Coronary artery (tissue), 2 donors: ENCODE measurements at regions not wholly inside any gene's neighbourhood (a gene's known extent, or its start where the extent isn't known, plus 50 kb on each side); places are given as distances from the start of the nearest gene placed in this dataset.

Source experiments
- DNase-seq: peaks from one replicate; pipeline ENCODE4 v3.0.0-alpha.2; 2017; ENCODE audit warnings: low spot score
- H3K27ac ChIP-seq, 2 donors: fragments of 200-600 bp; sonication (generic); one replicate each; pipeline ENCODE4 v1.5.1; 2016 to 2019
- H3K4me3 ChIP-seq: fragments of 200-600 bp; sonication (generic); 2 replicates; pipeline ENCODE4 v1.5.1; 2016; ENCODE audit warnings: mild to moderate bottlenecking, moderate library complexity
- CTCF ChIP-seq: fragments of 200-600 bp; sonication (generic); IDR thresholded peaks from one replicate; pipeline ENCODE4 v1.5.1; 2019; ENCODE audit warnings: antibody characterized with exemption

- Histone ChIP-seq H3K27ac (peak overlapping the region in 1 of 2 donors; percentile 48), H3K4me3 (peak overlapping the region; percentile 7)
- DNase-seq, result no peak
- no peak for TF ChIP-seq CTCF
Observed at GRCh38 chr6:21808045-21808470, 214.5 kb downstream of the SOX4 start.

- Histone ChIP-seq H3K27ac (peak overlapping the region in 1 of 2 donors; percentile 55), H3K4me3 (peak overlapping the region; percentile 51)
- DNase-seq, result no peak
- TF ChIP-seq CTCF, result no peak
Observed at GRCh38 chr6:21808551-21809242, 215.1 kb downstream of the SOX4 start.

- no peak for TF ChIP-seq CTCF
- no peak for DNase-seq
- Histone ChIP-seq H3K27ac (no peak overlapping the region), H3K4me3 (no peak overlapping the region)
Observed at GRCh38 chr6:21811484-21811883, 217.9 kb downstream of the SOX4 start.

GRCh38 chr6:21816231-21816630 is 222.7 kb downstream of the SOX4 start:
- TF ChIP-seq CTCF, result no peak
- Histone ChIP-seq H3K4me3 (no peak overlapping the region), H3K27ac (no peak overlapping the region)
- DNase-seq, result no peak

- Histone ChIP-seq H3K4me3 (no peak overlapping the region), H3K27ac (no peak overlapping the region)
- no peak for TF ChIP-seq CTCF
- no peak for DNase-seq
Observed at GRCh38 chr6:21820442-21820841, 226.9 kb downstream of the SOX4 start.

GRCh38 chr6:21823371-21823770 is 229.8 kb downstream of the SOX4 start:
- TF ChIP-seq CTCF, result no peak
- DNase-seq, result no peak
- no peak overlapping the region for H3K4me3 ChIP-seq
- H3K27ac ChIP-seq, result no peak overlapping the region

- no peak overlapping the region for H3K4me3 ChIP-seq
- no peak overlapping the region for H3K27ac ChIP-seq
- no peak for DNase-seq
- no peak for TF ChIP-seq CTCF
Observed at GRCh38 chr6:21824431-21825177, 231.1 kb downstream of the SOX4 start.
